PC-9 (cell line): ENCODE measurements at regions not wholly inside any gene's neighbourhood (a gene's known extent, or its start where the extent isn't known, plus 50 kb on each side); places are given as distances from the start of the nearest gene placed in this dataset.

ENCODE experiments used
- EZH2 ChIP-seq: fragments of 200-600 bp; sonication (generic); IDR thresholded peaks from 2 replicates; pipeline ENCODE4 v1.8.0; 2017; ENCODE audit warnings: antibody characterized with exemption, low read depth
- TF ChIP-seq, protein P1 (sequence below): fragments of 200-600 bp; sonication (generic); conservative IDR thresholded peaks from 2 replicates; pipeline ENCODE4 v1.6.1; 2017; ENCODE audit warnings: mixed run types, antibody characterized with exemption, mild to moderate bottlenecking, moderate library complexity

DNA sequence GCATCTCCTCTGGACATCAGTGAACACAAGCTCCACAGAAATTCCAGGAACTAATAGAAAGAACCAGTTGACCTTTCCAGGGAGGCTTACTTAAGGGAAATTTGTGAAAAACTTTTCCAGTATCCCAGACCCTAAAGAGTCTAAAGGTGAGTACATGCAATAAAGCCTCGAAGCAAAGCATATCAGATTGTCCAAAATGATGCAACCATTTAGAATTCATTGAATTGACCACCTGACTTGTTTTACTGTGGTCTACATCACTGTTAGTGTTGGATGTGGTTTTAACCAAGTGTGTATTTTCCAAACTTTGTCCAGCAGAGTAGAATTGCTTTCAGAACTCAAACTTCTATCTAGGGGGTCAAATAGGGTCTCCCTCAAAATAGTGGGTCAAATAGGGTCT, 76.3 kb upstream of the TIAM1 start:
- TF ChIP-seq, protein P1, sequence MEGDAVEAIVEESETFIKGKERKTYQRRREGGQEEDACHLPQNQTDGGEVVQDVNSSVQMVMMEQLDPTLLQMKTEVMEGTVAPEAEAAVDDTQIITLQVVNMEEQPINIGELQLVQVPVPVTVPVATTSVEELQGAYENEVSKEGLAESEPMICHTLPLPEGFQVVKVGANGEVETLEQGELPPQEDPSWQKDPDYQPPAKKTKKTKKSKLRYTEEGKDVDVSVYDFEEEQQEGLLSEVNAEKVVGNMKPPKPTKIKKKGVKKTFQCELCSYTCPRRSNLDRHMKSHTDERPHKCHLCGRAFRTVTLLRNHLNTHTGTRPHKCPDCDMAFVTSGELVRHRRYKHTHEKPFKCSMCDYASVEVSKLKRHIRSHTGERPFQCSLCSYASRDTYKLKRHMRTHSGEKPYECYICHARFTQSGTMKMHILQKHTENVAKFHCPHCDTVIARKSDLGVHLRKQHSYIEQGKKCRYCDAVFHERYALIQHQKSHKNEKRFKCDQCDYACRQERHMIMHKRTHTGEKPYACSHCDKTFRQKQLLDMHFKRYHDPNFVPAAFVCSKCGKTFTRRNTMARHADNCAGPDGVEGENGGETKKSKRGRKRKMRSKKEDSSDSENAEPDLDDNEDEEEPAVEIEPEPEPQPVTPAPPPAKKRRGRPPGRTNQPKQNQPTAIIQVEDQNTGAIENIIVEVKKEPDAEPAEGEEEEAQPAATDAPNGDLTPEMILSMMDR = no peak
- no peak for TF ChIP-seq EZH2
